ENCODE measurements at regions not wholly inside any gene's neighbourhood (a gene's known extent, or its start where the extent isn't known, plus 50 kb on each side); places are given as distances from the start of the nearest gene placed in this dataset.

DNA sequence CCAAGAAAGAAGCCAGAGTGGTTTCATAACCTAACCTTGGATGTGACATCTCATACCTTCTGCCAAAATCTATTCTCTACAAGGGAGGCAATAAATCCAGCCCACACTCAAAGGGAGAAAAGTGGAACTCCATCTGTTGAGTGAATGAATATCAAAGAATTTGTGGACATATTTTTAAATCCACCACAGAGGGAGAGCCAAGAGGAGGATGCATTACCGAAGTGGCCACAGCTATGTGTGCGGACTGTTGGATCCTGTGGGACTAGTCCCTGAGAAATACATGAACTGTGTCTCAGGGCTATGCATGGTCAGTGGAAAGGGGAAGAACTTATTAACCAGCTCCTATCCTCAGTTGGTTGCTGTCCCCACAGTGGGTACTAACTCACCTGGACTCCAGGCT is 273.9 kb downstream of the NUAK1 start:
- no peak for DNase-seq (ENCODE audit: low read depth)

DNA sequence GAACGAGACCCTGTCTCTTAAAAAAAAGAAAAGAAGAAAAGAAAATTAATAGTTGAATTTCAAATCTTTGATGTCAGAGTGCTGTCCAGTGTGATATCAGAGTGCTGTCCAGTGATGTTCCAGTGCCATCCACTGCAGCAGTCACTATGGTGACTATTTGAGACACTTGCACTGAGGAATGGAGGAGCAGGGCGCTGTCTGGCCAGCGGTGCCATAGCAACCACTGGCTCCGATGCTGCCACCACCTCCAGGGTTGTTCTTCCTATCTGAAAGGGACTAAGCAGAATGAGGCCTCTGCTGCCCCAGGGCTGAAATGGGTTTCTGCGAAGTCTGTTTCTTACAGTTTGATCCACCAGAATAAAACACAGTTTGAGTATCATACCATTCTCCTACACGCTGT is 272.9 kb downstream of the NUAK1 start:
- TF ChIP-seq, protein P1, sequence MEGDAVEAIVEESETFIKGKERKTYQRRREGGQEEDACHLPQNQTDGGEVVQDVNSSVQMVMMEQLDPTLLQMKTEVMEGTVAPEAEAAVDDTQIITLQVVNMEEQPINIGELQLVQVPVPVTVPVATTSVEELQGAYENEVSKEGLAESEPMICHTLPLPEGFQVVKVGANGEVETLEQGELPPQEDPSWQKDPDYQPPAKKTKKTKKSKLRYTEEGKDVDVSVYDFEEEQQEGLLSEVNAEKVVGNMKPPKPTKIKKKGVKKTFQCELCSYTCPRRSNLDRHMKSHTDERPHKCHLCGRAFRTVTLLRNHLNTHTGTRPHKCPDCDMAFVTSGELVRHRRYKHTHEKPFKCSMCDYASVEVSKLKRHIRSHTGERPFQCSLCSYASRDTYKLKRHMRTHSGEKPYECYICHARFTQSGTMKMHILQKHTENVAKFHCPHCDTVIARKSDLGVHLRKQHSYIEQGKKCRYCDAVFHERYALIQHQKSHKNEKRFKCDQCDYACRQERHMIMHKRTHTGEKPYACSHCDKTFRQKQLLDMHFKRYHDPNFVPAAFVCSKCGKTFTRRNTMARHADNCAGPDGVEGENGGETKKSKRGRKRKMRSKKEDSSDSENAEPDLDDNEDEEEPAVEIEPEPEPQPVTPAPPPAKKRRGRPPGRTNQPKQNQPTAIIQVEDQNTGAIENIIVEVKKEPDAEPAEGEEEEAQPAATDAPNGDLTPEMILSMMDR (conservative IDR thresholded peaks at IDR 0.05; ENCODE audit: low read depth, low read length) = no peak
- DNase-seq (ENCODE audit: low read depth) = no peak
- no peak overlapping the region for H3K4me3 ChIP-seq (ENCODE audit: low read depth, low read length)

More for the DNA sequence above, 273.9 kb downstream of the NUAK1 start:
- H3K4me3 ChIP-seq (ENCODE audit: low read depth, low read length) = no peak overlapping the region
- TF ChIP-seq, protein P1 (conservative IDR thresholded peaks at IDR 0.05; ENCODE audit: low read depth, low read length) = no peak

DNA sequence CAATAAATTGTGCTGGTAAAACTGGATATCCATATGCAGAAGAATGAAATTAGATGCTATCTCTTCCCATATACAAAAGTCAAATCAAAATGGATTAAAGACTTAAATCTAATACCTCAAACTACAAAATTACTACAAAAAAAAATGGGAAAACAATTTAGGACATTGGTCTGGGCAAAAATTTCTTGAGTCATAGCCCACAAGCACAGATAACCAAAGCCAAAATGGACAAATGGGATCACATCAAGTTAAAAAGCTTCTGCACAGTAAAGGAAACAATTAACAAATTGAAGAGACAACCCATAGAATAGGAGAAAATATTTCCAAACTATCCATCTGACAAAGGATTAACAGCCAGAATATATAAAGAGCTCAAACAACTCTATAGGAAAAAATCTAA is 264.6 kb downstream of the NUAK1 start:
- DNase-seq (ENCODE audit: low read depth) = no peak
- TF ChIP-seq, protein P1 (conservative IDR thresholded peaks at IDR 0.05; ENCODE audit: low read depth, low read length) = no peak
- no peak overlapping the region for H3K4me3 ChIP-seq (ENCODE audit: low read depth, low read length)

DNA sequence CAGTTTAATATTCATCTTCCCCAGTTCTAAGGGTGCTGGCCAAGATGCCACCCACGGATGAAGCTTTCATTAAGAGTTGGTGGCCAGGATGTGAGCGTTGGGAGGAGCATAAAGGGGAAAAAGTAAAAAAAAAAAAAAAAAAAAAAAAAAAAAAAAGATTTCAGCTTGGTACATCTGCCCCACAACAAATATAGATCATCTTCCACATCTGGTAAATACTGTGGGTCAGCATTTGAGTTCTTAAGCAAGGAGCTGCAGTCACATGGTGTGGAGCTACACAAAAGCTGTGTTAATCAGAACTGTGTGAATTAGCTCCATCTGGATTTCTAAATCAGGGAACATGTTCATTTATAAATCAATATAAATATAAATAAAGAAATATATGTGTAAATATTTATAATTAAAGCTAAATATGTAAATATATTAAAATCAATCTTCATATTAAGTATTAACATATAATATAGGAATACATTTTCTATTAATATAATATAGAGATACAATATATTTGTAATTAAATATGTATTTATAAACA is 262.3 kb downstream of the NUAK1 start:
- H3K4me3 ChIP-seq (ENCODE audit: low read depth, low read length) = no peak overlapping the region
- no peak for DNase-seq (ENCODE audit: low read depth)
- TF ChIP-seq, protein P1 (conservative IDR thresholded peaks at IDR 0.05; ENCODE audit: low read depth, low read length) = no peak

DNA sequence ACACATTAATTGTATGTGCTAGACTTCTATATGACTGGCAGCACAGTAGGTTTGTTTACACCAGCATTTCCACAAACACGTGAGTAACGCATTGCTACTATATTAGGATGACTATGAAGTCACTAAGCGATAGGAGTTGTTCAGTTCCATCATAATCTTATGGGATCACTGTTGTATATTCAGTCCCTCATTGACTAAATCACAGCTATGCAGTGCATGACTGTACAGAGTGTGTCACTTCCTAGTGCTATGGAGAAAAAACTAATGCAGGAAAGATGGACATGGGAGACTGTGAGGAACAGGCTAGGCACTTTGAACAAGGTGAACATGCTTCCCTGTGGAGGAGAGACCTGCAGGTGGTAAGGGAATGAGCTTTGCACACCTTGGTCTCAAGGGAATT is 259.8 kb downstream of the NUAK1 start:
- TF ChIP-seq, protein P1 (conservative IDR thresholded peaks at IDR 0.05; ENCODE audit: low read depth, low read length) = no peak
- no peak overlapping the region for H3K4me3 ChIP-seq (ENCODE audit: low read depth, low read length)
- no peak for DNase-seq (ENCODE audit: low read depth)

DNA sequence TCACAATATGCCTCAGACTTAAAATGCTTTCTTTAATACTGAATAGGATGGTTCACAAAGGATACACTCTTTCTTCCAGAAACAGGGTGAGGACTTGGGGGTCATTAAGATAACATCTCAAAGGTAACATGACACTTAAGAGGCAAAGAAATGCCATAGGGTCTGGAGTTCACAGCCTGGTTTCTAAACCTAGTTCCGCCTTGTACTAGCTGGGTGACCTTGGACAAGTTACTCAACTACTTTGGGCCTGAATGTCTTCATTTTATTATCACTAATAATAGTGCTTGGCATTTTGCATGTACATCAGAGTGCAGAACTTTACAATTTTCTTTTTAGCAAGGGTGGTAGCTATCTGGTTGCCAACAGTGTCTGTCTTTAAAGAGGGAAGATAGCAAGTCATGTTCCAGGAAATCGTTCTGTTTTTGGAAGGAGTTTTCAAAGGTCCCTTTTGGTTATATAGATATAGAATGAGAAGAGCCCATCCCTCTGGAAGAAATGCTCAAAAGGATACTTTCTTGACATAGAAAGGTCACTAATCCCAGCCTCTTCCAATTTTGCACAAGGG is 257.8 kb downstream of the NUAK1 start:
- H3K4me3 ChIP-seq (ENCODE audit: low read depth, low read length) = no peak overlapping the region
- DNase-seq (ENCODE audit: low read depth) = no peak
- TF ChIP-seq, protein P1 (conservative IDR thresholded peaks at IDR 0.05; ENCODE audit: low read depth, low read length) = no peak

DNA sequence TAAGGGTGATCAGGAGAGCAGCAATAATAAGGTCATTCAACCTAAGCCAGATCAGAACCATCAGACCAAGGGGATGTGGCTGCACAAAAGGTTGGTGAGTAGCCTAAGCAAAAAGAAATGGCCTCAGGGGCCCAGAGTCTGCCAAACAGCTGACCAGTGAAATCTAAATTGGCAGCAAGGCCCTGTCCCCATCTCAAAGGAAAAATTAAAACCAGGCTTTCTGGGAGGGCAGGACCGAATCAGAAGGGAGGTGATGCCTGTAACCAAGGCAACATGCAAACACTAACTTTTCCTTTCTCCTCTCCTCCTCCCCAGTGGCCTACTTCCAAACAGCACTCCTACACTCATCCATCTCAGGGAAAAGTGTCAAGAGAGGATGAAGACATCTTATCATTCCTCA is 256.4 kb downstream of the NUAK1 start:
- TF ChIP-seq, protein P1 (conservative IDR thresholded peaks at IDR 0.05; ENCODE audit: low read depth, low read length) = no peak
- no peak overlapping the region for H3K4me3 ChIP-seq (ENCODE audit: low read depth, low read length)
- DNase-seq (ENCODE audit: low read depth) = no peak
